DND-41 (cell line): ENCODE measurements at regions not wholly inside any gene's neighbourhood (a gene's known extent, or its start where the extent isn't known, plus 50 kb on each side); places are given as distances from the start of the nearest gene placed in this dataset.

Experiments
- ATAC-seq: fragments of 200-7000 bp; cut with Tn5 transposase; 3 replicates; pipeline ENCODE4 v1.9.1; 2021; ENCODE audit warnings: low read depth; ENCODE audit not compliant: insufficient read depth
- DNase-seq: peaks from one replicate; pipeline ENCODE4 v3.0.0-alpha.2; 2020
- H2AFZ ChIP-seq: 2 replicates; pipeline ENCODE4 v1.6.0; 2012; ENCODE audit warnings: low read depth, low read length
- H3K27ac ChIP-seq: 2 replicates; pipeline ENCODE4 v1.5.1; 2012; ENCODE audit warnings: low read length, inconsistent platforms
- H3K27me3 ChIP-seq: fragments of 200-600 bp; sonication (generic); 2 replicates; pipeline ENCODE4 v1.6.0; 2012; ENCODE audit warnings: low read length, mild to moderate bottlenecking, inconsistent platforms; ENCODE audit not compliant: insufficient read depth, poor library complexity
- H3K36me3 ChIP-seq: 2 replicates; pipeline ENCODE4 v1.5.1; 2012; ENCODE audit warnings: low read length, inconsistent platforms; ENCODE audit not compliant: insufficient read depth
- H3K4me1 ChIP-seq: 2 replicates; pipeline ENCODE4 v1.5.1; 2012; ENCODE audit warnings: mild to moderate bottlenecking, low read length; ENCODE audit not compliant: insufficient read depth
- H3K4me2 ChIP-seq: 2 replicates; pipeline ENCODE4 v1.6.0; 2012; ENCODE audit warnings: mild to moderate bottlenecking, moderate library complexity, low read length, inconsistent platforms; ENCODE audit not compliant: insufficient read depth
- H3K4me3 ChIP-seq, 2 experiments: fragments of 200-600 bp in 1 of 2; shearing (Covaris generic) in 1 of 2; 2 replicates each; pipeline ENCODE4 v1.5.1; 2012 to 2016; ENCODE audit warnings: inconsistent platforms in 2 of 2, low read length in 2 of 2, mild to moderate bottlenecking in 2 of 2, low read depth in 1 of 2, moderate library complexity in 1 of 2
- H3K79me2 ChIP-seq: 2 replicates; pipeline ENCODE4 v1.6.0; 2012; ENCODE audit warnings: low read length, inconsistent platforms; ENCODE audit not compliant: insufficient read depth
- H3K9ac ChIP-seq: 2 replicates; pipeline ENCODE4 v1.6.0; 2012; ENCODE audit warnings: low read depth, mild to moderate bottlenecking, inconsistent platforms, low read length, moderate library complexity
- H3K9me3 ChIP-seq: 2 replicates; pipeline ENCODE4 v1.5.1; 2012; ENCODE audit warnings: low read length, moderate library complexity, mild to moderate bottlenecking, inconsistent platforms; ENCODE audit not compliant: insufficient read depth, severe bottlenecking
- H4K20me1 ChIP-seq: 2 replicates; pipeline ENCODE4 v1.6.0; 2012; ENCODE audit warnings: low read length; ENCODE audit not compliant: insufficient read depth
- CTCF ChIP-seq: IDR thresholded peaks from 2 replicates; pipeline ENCODE4 v1.5.1; 2012; ENCODE audit warnings: borderline replicate concordance, low read length, moderate library complexity, mild to moderate bottlenecking; ENCODE audit not compliant: poor library complexity, severe bottlenecking; ENCODE audit errors: extremely low read depth
- EZH2 ChIP-seq: IDR thresholded peaks from 3 replicates; pipeline ENCODE4 v1.6.1; 2012; ENCODE audit warnings: borderline replicate concordance, low read depth, mild to moderate bottlenecking, moderate library complexity, low read length, inconsistent platforms; ENCODE audit not compliant: severe bottlenecking

DNA sequence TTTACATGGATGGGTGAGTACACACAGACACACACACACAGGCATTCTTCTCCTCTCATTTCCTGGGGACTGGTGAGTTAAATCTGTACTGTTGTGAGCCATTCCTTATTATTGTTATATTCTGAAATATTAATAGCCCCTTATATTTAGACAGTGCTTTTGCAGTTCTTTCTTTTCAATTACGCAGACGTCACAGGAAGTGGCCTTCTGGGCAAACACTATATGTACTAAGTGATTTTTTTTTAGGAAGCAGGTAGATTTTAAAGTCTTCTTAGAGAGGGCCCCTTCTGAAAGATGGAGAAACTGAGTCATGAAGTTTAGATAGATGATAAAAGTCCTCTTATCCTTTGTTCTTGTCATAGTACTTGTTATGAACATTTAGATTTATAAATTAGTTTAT lies 1213.6 kb downstream of the VRK1 start:
- Histone ChIP-seq H3K4me1 (peaks cover 7% of the 10 kb centered on the region), H3K4me3 (no peak overlapping the region), H3K79me2 (no peaks in the 10 kb centered on the region), H3K27me3 (no peaks in the 10 kb centered on the region), H3K36me3 (no peaks in the 10 kb centered on the region), H3K27ac (no peak overlapping the region), H3K4me2 (no peak overlapping the region), H3K9me3 (no peaks in the 10 kb centered on the region), H2AFZ (no peak overlapping the region), H3K9ac (no peak overlapping the region), H4K20me1 (no peaks in the 10 kb centered on the region)
- ATAC-seq (no peak; the same call in 2 of the 3 replicates), DNase-seq (no peak)
- TF ChIP-seq CTCF: no peak
- TF ChIP-seq EZH2: no peak

GRCh38 chr14:98014851-98015615 lies 1217.9 kb downstream of the VRK1 start:
- peak overlapping the region; percentile 40 for H3K27ac ChIP-seq
- TF ChIP-seq EZH2 (no peak), CTCF (no peak)
- H3K36me3 ChIP-seq: no peaks in the 10 kb centered on the region
- no peak overlapping the region for H3K4me3 ChIP-seq
- peaks cover 48% of the 10 kb centered on the region for H3K4me1 ChIP-seq
- no peaks in the 10 kb centered on the region for H3K27me3 ChIP-seq
- no peak overlapping the region for H2AFZ ChIP-seq
- ATAC-seq (no peak), DNase-seq (no peak)
- H3K4me2 ChIP-seq: no peak overlapping the region
- H3K79me2 ChIP-seq: no peaks in the 10 kb centered on the region
- H3K9ac ChIP-seq: no peak overlapping the region
- H3K9me3 ChIP-seq: no peaks in the 10 kb centered on the region
- no peaks in the 10 kb centered on the region for H4K20me1 ChIP-seq

GRCh38 chr14:98015921-98016320 lies 1218.7 kb downstream of the VRK1 start:
- Histone ChIP-seq H3K27me3 (no peaks in the 10 kb centered on the region), H3K27ac (peak overlapping the region; percentile 40), H3K9me3 (no peaks in the 10 kb centered on the region), H3K9ac (no peak overlapping the region), H3K79me2 (no peaks in the 10 kb centered on the region), H3K4me3 (no peak overlapping the region), H3K4me1 (peaks cover 54% of the 10 kb centered on the region), H4K20me1 (no peaks in the 10 kb centered on the region), H2AFZ (no peak overlapping the region), H3K4me2 (no peak overlapping the region), H3K36me3 (no peaks in the 10 kb centered on the region)
- ATAC-seq (peak; percentile 46), DNase-seq (peak; percentile 43)
- TF ChIP-seq EZH2: no peak
- no peak for TF ChIP-seq CTCF
